Mucosa of rectum (tissue), 2 donors: ENCODE measurements at regions not wholly inside any gene's neighbourhood (a gene's known extent, or its start where the extent isn't known, plus 50 kb on each side); places are given as distances from the start of the nearest gene placed in this dataset.

Source experiments
- H3K27ac ChIP-seq, 2 donors: one replicate each; pipeline ENCODE4 v1.7.0; 2013; ENCODE audit warnings: inconsistent platforms in 2 of 2, low read depth in 2 of 2, low read length in 2 of 2
- H3K27me3 ChIP-seq, 2 donors: one replicate each; pipeline ENCODE4 v1.7.0; 2013; ENCODE audit warnings: low read length in 2 of 2; ENCODE audit not compliant: control insufficient read depth in 2 of 2, insufficient read depth in 2 of 2
- H3K36me3 ChIP-seq, 2 donors: one replicate each; pipeline ENCODE4 v1.7.0; 2013; ENCODE audit warnings: low read length in 2 of 2; ENCODE audit not compliant: control insufficient read depth in 2 of 2, insufficient read depth in 2 of 2
- H3K4me1 ChIP-seq, 2 donors: one replicate each; pipeline ENCODE4 v1.7.0; 2013; ENCODE audit warnings: low read length in 2 of 2, mild to moderate bottlenecking in 1 of 2; ENCODE audit not compliant: control insufficient read depth in 2 of 2, insufficient read depth in 2 of 2
- H3K4me3 ChIP-seq, 2 donors: one replicate each; pipeline ENCODE4 v1.7.0; 2013; ENCODE audit warnings: low read length in 2 of 2
- H3K9ac ChIP-seq, 2 donors: one replicate each; pipeline ENCODE4 v1.7.0; 2013; ENCODE audit warnings: low read length in 2 of 2, low read depth in 1 of 2, mild to moderate bottlenecking in 1 of 2
- H3K9me3 ChIP-seq, 2 donors: one replicate each; pipeline ENCODE4 v1.7.0; 2013; ENCODE audit warnings: low read length in 2 of 2; ENCODE audit not compliant: control insufficient read depth in 2 of 2
- donor health status: healthy.
- donor health status: Normal muscosa, but diverticular disease.

- H3K4me3 ChIP-seq = no peak overlapping the region
- no peak overlapping the region for H3K27ac ChIP-seq
- no peak overlapping the region for H3K9ac ChIP-seq
- no peaks in the 10 kb centered on the region for H3K27me3 ChIP-seq
- H3K36me3 ChIP-seq = no peaks in the 10 kb centered on the region
- no peaks in the 10 kb centered on the region for H3K9me3 ChIP-seq
- H3K4me1 ChIP-seq = no peaks in the 10 kb centered on the region
Measured at GRCh38 chr21:27221077-27221476, 254.2 kb upstream of the ADAMTS5 start.

GRCh38 chr21:27220416-27220815 lies 253.5 kb upstream of the ADAMTS5 start:
- no peak overlapping the region for H3K27ac ChIP-seq
- no peaks in the 10 kb centered on the region for H3K9me3 ChIP-seq
- H3K9ac ChIP-seq = no peak overlapping the region
- H3K4me1 ChIP-seq = no peaks in the 10 kb centered on the region
- no peaks in the 10 kb centered on the region for H3K36me3 ChIP-seq
- no peaks in the 10 kb centered on the region for H3K27me3 ChIP-seq
- H3K4me3 ChIP-seq = no peak overlapping the region

GRCh38 chr21:27219068-27219467 lies 252.2 kb upstream of the ADAMTS5 start:
- Histone ChIP-seq H3K27ac (no peak overlapping the region), H3K4me3 (no peak overlapping the region), H3K27me3 (no peaks in the 10 kb centered on the region), H3K9ac (no peak overlapping the region), H3K4me1 (no peaks in the 10 kb centered on the region), H3K9me3 (no peaks in the 10 kb centered on the region), H3K36me3 (no peaks in the 10 kb centered on the region)

- Histone ChIP-seq H3K27ac (no peak overlapping the region), H3K36me3 (no peaks in the 10 kb centered on the region), H3K9me3 (no peaks in the 10 kb centered on the region), H3K4me3 (no peak overlapping the region), H3K9ac (no peak overlapping the region), H3K4me1 (no peaks in the 10 kb centered on the region), H3K27me3 (no peaks in the 10 kb centered on the region)
Measured at GRCh38 chr21:27213303-27213702, 246.4 kb upstream of the ADAMTS5 start.

- H3K36me3 ChIP-seq = no peaks in the 10 kb centered on the region
- no peak overlapping the region for H3K9ac ChIP-seq
- H3K9me3 ChIP-seq = no peaks in the 10 kb centered on the region
- H3K27me3 ChIP-seq = no peaks in the 10 kb centered on the region
- no peak overlapping the region for H3K4me3 ChIP-seq
- no peaks in the 10 kb centered on the region for H3K4me1 ChIP-seq
- H3K27ac ChIP-seq = no peak overlapping the region
Measured at GRCh38 chr21:27212441-27212840, 245.6 kb upstream of the ADAMTS5 start.

- no peaks in the 10 kb centered on the region for H3K4me1 ChIP-seq
- no peaks in the 10 kb centered on the region for H3K9me3 ChIP-seq
- H3K36me3 ChIP-seq = no peaks in the 10 kb centered on the region
- H3K4me3 ChIP-seq = no peak overlapping the region
- no peak overlapping the region for H3K9ac ChIP-seq
- no peak overlapping the region for H3K27ac ChIP-seq
- no peaks in the 10 kb centered on the region for H3K27me3 ChIP-seq
Measured at GRCh38 chr21:27209546-27209945, 242.7 kb upstream of the ADAMTS5 start.

GRCh38 chr21:27206368-27206982 lies 239.6 kb upstream of the ADAMTS5 start:
- Histone ChIP-seq H3K4me3 (no peak overlapping the region), H3K27ac (no peak overlapping the region), H3K4me1 (no peaks in the 10 kb centered on the region), H3K9me3 (no peaks in the 10 kb centered on the region), H3K9ac (no peak overlapping the region), H3K36me3 (no peaks in the 10 kb centered on the region), H3K27me3 (no peaks in the 10 kb centered on the region)

- no peaks in the 10 kb centered on the region for H3K9me3 ChIP-seq
- H3K27ac ChIP-seq = no peak overlapping the region
- H3K4me3 ChIP-seq = no peak overlapping the region
- H3K9ac ChIP-seq = no peak overlapping the region
- H3K27me3 ChIP-seq = no peaks in the 10 kb centered on the region
- no peaks in the 10 kb centered on the region for H3K4me1 ChIP-seq
- no peaks in the 10 kb centered on the region for H3K36me3 ChIP-seq
Measured at GRCh38 chr21:27202301-27202700, 235.4 kb upstream of the ADAMTS5 start.

GRCh38 chr21:27201197-27201596 lies 234.3 kb upstream of the ADAMTS5 start:
- Histone ChIP-seq H3K36me3 (no peaks in the 10 kb centered on the region), H3K9ac (no peak overlapping the region), H3K4me3 (no peak overlapping the region), H3K4me1 (no peaks in the 10 kb centered on the region), H3K27ac (no peak overlapping the region), H3K9me3 (no peaks in the 10 kb centered on the region), H3K27me3 (no peaks in the 10 kb centered on the region)

- Histone ChIP-seq H3K4me1 (no peaks in the 10 kb centered on the region), H3K9me3 (no peaks in the 10 kb centered on the region), H3K36me3 (no peaks in the 10 kb centered on the region), H3K4me3 (no peak overlapping the region), H3K27me3 (no peaks in the 10 kb centered on the region), H3K9ac (no peak overlapping the region), H3K27ac (no peak overlapping the region)
Measured at GRCh38 chr21:27196651-27197050, 229.8 kb upstream of the ADAMTS5 start.
